CD14-positive monocyte (primary cell): ENCODE measurements at regions not wholly inside any gene's neighbourhood (a gene's known extent, or its start where the extent isn't known, plus 50 kb on each side); places are given as distances from the start of the nearest gene placed in this dataset.

ENCODE experiments used
- DNase-seq, 3 donors: peaks; one replicate each; pipeline ENCODE4 v3.0.0-alpha.2; 2011 to 2022
- H2AFZ ChIP-seq: 2 replicates; pipeline ENCODE4 v1.6.0; 2012; ENCODE audit warnings: mild to moderate bottlenecking, low read depth, low read length, inconsistent platforms; ENCODE audit not compliant: insufficient read depth, poor library complexity, severe bottlenecking
- H3K27ac ChIP-seq, 2 donors: 1 replicate in 1 of 2; 2 replicates in 1 of 2; pipeline ENCODE4 v1.5.1; 2012 to 2013; ENCODE audit warnings: low read length in 2 of 2, control low read depth in 1 of 2, inconsistent platforms in 1 of 2, low read depth in 1 of 2, mild to moderate bottlenecking in 1 of 2
- H3K27me3 ChIP-seq, 2 donors: one replicate each; pipeline versions ENCODE4 v1.6.0 to v1.6.1; 2011 to 2013; ENCODE audit warnings: low read length in 2 of 2; ENCODE audit not compliant: control insufficient read depth in 2 of 2, insufficient read depth in 2 of 2
- H3K36me3 ChIP-seq, 2 donors: replicated peaks in 1 of 2; 1 replicate in 1 of 2; 2 replicates in 1 of 2; pipeline versions ENCODE4 v1.5.1 to v1.6.1; 2012 to 2013; ENCODE audit warnings: low read length in 2 of 2, control low read depth in 1 of 2, inconsistent platforms in 1 of 2, mild to moderate bottlenecking in 1 of 2; ENCODE audit not compliant: insufficient read depth in 2 of 2, control insufficient read depth in 1 of 2
- H3K4me1 ChIP-seq, 2 donors: 1 replicate in 1 of 2; 2 replicates in 1 of 2; pipeline versions ENCODE4 v1.5.1 to v1.6.1; 2012 to 2013; ENCODE audit warnings: low read length in 2 of 2, control low read depth in 1 of 2, inconsistent platforms in 1 of 2, mild to moderate bottlenecking in 1 of 2, moderate library complexity in 1 of 2; ENCODE audit not compliant: insufficient read depth in 2 of 2, control insufficient read depth in 1 of 2
- H3K4me2 ChIP-seq: replicated peaks from 2 replicates; pipeline ENCODE3; 2012; ENCODE audit warnings: low read length, moderate library complexity, mild to moderate bottlenecking; ENCODE audit not compliant: poor library complexity, severe bottlenecking; ENCODE audit errors: extremely low read depth
- H3K4me3 ChIP-seq, 3 experiments: fragments of 200-600 bp in 1 of 3; sonication (generic) in 1 of 3; replicated peaks in 1 of 3; 1 replicate in 2 of 3; 2 replicates in 1 of 3; pipeline ENCODE4 v1.5.1; 2011 to 2013; ENCODE audit warnings: low read length in 3 of 3, mild to moderate bottlenecking in 3 of 3, control low read depth in 2 of 3, low read depth in 2 of 3, inconsistent platforms in 1 of 3, moderate library complexity in 1 of 3
- H3K79me2 ChIP-seq: 2 replicates; pipeline ENCODE4 v1.6.0; 2012; ENCODE audit warnings: mild to moderate bottlenecking, control low read depth, inconsistent platforms, low read length, moderate library complexity; ENCODE audit not compliant: insufficient read depth
- H3K9ac ChIP-seq: 2 replicates; pipeline ENCODE4 v1.6.0; 2017; ENCODE audit warnings: low read length, mild to moderate bottlenecking; ENCODE audit not compliant: insufficient read depth, poor library complexity, severe bottlenecking
- H3K9me3 ChIP-seq, 2 donors: replicated peaks in 1 of 2; 1 replicate in 1 of 2; 2 replicates in 1 of 2; pipeline versions ENCODE4 v1.5.1 to v1.6.1; 2012 to 2013; ENCODE audit warnings: low read length in 2 of 2, control low read depth in 1 of 2; ENCODE audit not compliant: control insufficient read depth in 1 of 2, insufficient read depth in 1 of 2
- H4K20me1 ChIP-seq: 2 replicates; pipeline ENCODE4 v1.6.0; 2012; ENCODE audit warnings: mild to moderate bottlenecking, low read length, control low read depth, moderate library complexity; ENCODE audit not compliant: insufficient read depth
- H3K27ac Mint-ChIP-seq, 7 donors: one replicate each; pipeline ENCODE4 v1.8.0; 2020; ENCODE audit warnings: mild to moderate bottlenecking in 7 of 7, mixed read lengths in 7 of 7, moderate library complexity in 6 of 7, inconsistent platforms in 2 of 7
- H3K27me3 Mint-ChIP-seq, 3 donors: one replicate each; pipeline ENCODE4 v1.8.0; 2021 to 2022; ENCODE audit warnings: low read depth in 3 of 3, mild to moderate bottlenecking in 3 of 3, mixed read lengths in 3 of 3, moderate library complexity in 3 of 3, inconsistent platforms in 1 of 3
- H3K36me3 Mint-ChIP-seq, 2 donors: one replicate each; pipeline ENCODE4 v1.8.0; 2020; ENCODE audit warnings: mixed read lengths in 2 of 2, inconsistent platforms in 1 of 2, mild to moderate bottlenecking in 1 of 2
- H3K4me1 Mint-ChIP-seq: one replicate; pipeline ENCODE4 v1.8.0; 2020; ENCODE audit warnings: mild to moderate bottlenecking, mixed read lengths
- H3K4me3 Mint-ChIP-seq, 2 donors: one replicate each; pipeline ENCODE4 v1.8.0; 2020; ENCODE audit warnings: mild to moderate bottlenecking in 2 of 2, mixed read lengths in 2 of 2, moderate library complexity in 1 of 2
- H3K9me3 Mint-ChIP-seq, 7 donors: one replicate each; pipeline ENCODE4 v1.8.0; 2020 to 2022; ENCODE audit warnings: mixed read lengths in 7 of 7, mild to moderate bottlenecking in 6 of 7, moderate library complexity in 6 of 7, inconsistent platforms in 2 of 7
- CTCF ChIP-seq: fragments of 200-600 bp; IDR thresholded peaks from one replicate; pipeline ENCODE4 v1.8.0; 2022; ENCODE audit warnings: antibody characterized with exemption, mild to moderate bottlenecking
- WGBS: methylation state at CpG from one replicate; pipeline ENCODE4 v1.1.5; 2013; ENCODE audit warnings: missing lambda C conversion rate; ENCODE audit not compliant: insufficient coverage; 5-methylcytosine and 5-hydroxymethylcytosine counted together
- intact Hi-C, 2 donors: fragments of 100-400 bp; cut with micrococcal nuclease; formaldehyde crosslinking; loops; one replicate each; pipeline versions ENCODE4 v1.15.0 to v1.15.1; 2023

- Histone ChIP-seq H3K36me3 (no peaks in the 10 kb centered on the region), H3K27ac (no peak overlapping the region), H2AFZ (peak overlapping the region; percentile 30), H3K27me3 (no peaks in the 10 kb centered on the region), H3K4me3 (no peak overlapping the region), H3K4me2 (no peak overlapping the region), H3K79me2 (no peaks in the 10 kb centered on the region), H3K9me3 (no peaks in the 10 kb centered on the region), H4K20me1 (no peaks in the 10 kb centered on the region), H3K9ac (no peak overlapping the region), H3K4me1 (peaks cover 0 to 2% of the 10 kb centered on the region in 2 donors)
- peaks cover 0 to 1% (median 0%) of the 10 kb centered on the region in 3 donors for H3K27me3 Mint-ChIP-seq
- TF ChIP-seq CTCF = no peak
- peaks cover 8% of the 10 kb centered on the region for H3K4me1 Mint-ChIP-seq
- intact Hi-C loops = loop anchor here in 1 of 2 donors (5.0 kb wide), 1 partner anchor 82 kb away; no protein-coding TSS in a partner anchor
- WGBS = 93% methylated on average over 5 of the region's 6 CpGs
- no peak for DNase-seq
- no peak overlapping the region for H3K4me3 Mint-ChIP-seq
- peak overlapping the region in 5 of 7 donors; percentile 18 to 78 (median 63) for H3K27ac Mint-ChIP-seq
- no peaks in the 10 kb centered on the region for H3K36me3 Mint-ChIP-seq
- peaks cover 0 to 2% (median 0%) of the 10 kb centered on the region in 7 donors for H3K9me3 Mint-ChIP-seq
Measured at GRCh38 chr12:92574911-92575570, 127.7 kb upstream of the PLEKHG7 start.

GRCh38 chr12:92574051-92574783 is 128.6 kb upstream of the PLEKHG7 start:
- TF ChIP-seq CTCF = no peak
- Histone ChIP-seq H3K79me2 (no peaks in the 10 kb centered on the region), H3K27me3 (no peaks in the 10 kb centered on the region), H3K4me3 (no peak overlapping the region), H3K4me2 (no peak overlapping the region), H2AFZ (no peak overlapping the region), H3K9me3 (no peaks in the 10 kb centered on the region), H3K4me1 (peaks cover 0 to 2% of the 10 kb centered on the region in 2 donors), H4K20me1 (no peaks in the 10 kb centered on the region), H3K9ac (no peak overlapping the region), H3K27ac (no peak overlapping the region), H3K36me3 (no peaks in the 10 kb centered on the region)
- WGBS = 96% methylated on average over 3 of the region's 8 CpGs
- no peak for DNase-seq
- peaks cover 8% of the 10 kb centered on the region for H3K4me1 Mint-ChIP-seq
- intact Hi-C loops = loop anchor here in 1 of 2 donors (5.0 kb wide), 1 partner anchor 83 kb away; no protein-coding TSS in a partner anchor
- no peaks in the 10 kb centered on the region for H3K36me3 Mint-ChIP-seq
- peak overlapping the region in 3 of 7 donors; percentile 22 to 47 (median 25) for H3K27ac Mint-ChIP-seq
- H3K27me3 Mint-ChIP-seq = peaks cover 0 to 1% (median 0%) of the 10 kb centered on the region in 3 donors
- H3K4me3 Mint-ChIP-seq = no peak overlapping the region
- H3K9me3 Mint-ChIP-seq = peaks cover 0 to 2% (median 0%) of the 10 kb centered on the region in 7 donors
